ENCODE measurements at regions not wholly inside any gene's neighbourhood (a gene's known extent, or its start where the extent isn't known, plus 50 kb on each side); places are given as distances from the start of the nearest gene placed in this dataset.

- Mint-ChIP-seq H3K27ac (no peak overlapping the region), H3K36me3 (ENCODE audit: low read depth) (no peaks in the 10 kb centered on the region), H3K4me3 (no peak overlapping the region), H3K27me3 (ENCODE audit: low read depth, poor library complexity) (no peaks in the 10 kb centered on the region), H3K9me3 (peaks cover 41% of the 10 kb centered on the region), H3K4me1 (no peaks in the 10 kb centered on the region)
- TF ChIP-seq CTCF (IDR thresholded peaks at IDR 0.05): no peak
- no peak for DNase-seq
Observed at GRCh38 chrX:114087543-114087942, 496.3 kb upstream of the HTR2C start.

DNA sequence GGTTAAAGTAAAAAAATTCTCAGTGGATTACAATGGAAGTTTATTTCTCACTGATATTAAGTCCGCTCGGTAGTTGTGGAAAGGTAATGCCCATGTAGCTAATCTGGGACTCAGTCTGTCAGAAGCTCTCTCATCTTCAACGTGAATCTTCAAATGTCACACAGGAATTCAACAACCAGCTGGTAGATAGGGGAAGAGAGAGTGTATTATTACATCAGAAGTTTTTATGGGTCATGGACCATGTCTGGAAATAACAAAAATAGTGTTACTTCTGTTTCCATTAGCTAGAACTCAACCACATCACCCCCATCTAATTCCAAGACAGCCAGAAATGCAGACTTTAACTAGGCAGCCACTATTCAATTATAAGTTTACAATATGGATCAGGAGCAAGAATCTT is 506.1 kb upstream of the HTR2C start:
- no peak for DNase-seq
- Mint-ChIP-seq H3K27me3 (ENCODE audit: low read depth, poor library complexity) (no peaks in the 10 kb centered on the region), H3K4me1 (no peaks in the 10 kb centered on the region), H3K36me3 (ENCODE audit: low read depth) (no peaks in the 10 kb centered on the region), H3K27ac (no peak overlapping the region), H3K4me3 (no peak overlapping the region), H3K9me3 (no peaks in the 10 kb centered on the region)
- TF ChIP-seq CTCF (IDR thresholded peaks at IDR 0.05): no peak

DNA sequence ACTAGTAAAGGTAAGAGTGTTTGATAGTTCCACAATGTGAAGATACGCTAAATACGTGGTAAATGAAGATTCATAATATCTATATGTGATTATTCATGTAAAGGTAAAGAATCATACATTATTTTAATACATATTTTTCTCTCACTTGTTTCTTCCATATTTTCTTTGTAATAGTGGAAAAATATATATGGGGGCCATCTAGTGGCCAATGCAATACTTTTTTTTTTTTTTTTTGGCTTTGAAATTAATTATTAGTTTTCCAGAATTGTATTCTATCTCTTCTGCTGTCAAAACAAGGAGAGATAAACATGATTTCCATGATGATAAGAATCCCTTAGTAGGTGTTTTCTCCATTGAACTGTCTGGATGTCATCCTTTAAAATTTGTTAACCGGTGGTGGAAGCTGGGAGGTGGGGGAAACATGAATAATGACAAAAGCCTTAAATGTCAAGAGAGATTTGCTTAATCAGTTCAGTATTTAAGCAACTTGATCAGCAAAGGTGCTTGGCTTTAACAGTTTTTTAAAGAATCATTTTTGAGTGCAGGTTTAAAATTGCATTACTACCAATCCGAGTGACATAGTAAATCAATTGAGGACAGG is 508.7 kb upstream of the HTR2C start:
- Mint-ChIP-seq H3K4me3 (no peak overlapping the region), H3K36me3 (ENCODE audit: low read depth) (no peaks in the 10 kb centered on the region), H3K4me1 (no peaks in the 10 kb centered on the region), H3K9me3 (peaks cover 4% of the 10 kb centered on the region), H3K27ac (no peak overlapping the region), H3K27me3 (ENCODE audit: low read depth, poor library complexity) (no peaks in the 10 kb centered on the region)
- DNase-seq: no peak
- TF ChIP-seq CTCF (IDR thresholded peaks at IDR 0.05): peak; percentile 56

GRCh38 chrX:114073926-114074325 is 510.0 kb upstream of the HTR2C start:
- DNase-seq: no peak
- no peak for TF ChIP-seq CTCF (IDR thresholded peaks at IDR 0.05)
- H3K36me3 Mint-ChIP-seq (ENCODE audit: low read depth): no peaks in the 10 kb centered on the region
- no peaks in the 10 kb centered on the region for H3K27me3 Mint-ChIP-seq (ENCODE audit: low read depth, poor library complexity)
- H3K4me1 Mint-ChIP-seq: no peaks in the 10 kb centered on the region
- H3K9me3 Mint-ChIP-seq: peaks cover 4% of the 10 kb centered on the region
- no peak overlapping the region for H3K4me3 Mint-ChIP-seq
- H3K27ac Mint-ChIP-seq: no peak overlapping the region

- DNase-seq: no peak
- H3K4me3 Mint-ChIP-seq: no peak overlapping the region
- peaks cover 4% of the 10 kb centered on the region for H3K9me3 Mint-ChIP-seq
- H3K27ac Mint-ChIP-seq: no peak overlapping the region
- no peaks in the 10 kb centered on the region for H3K4me1 Mint-ChIP-seq
- H3K27me3 Mint-ChIP-seq (ENCODE audit: low read depth, poor library complexity): no peaks in the 10 kb centered on the region
- TF ChIP-seq CTCF (IDR thresholded peaks at IDR 0.05): no peak
- H3K36me3 Mint-ChIP-seq (ENCODE audit: low read depth): no peaks in the 10 kb centered on the region
Observed at GRCh38 chrX:114071412-114071811, 512.5 kb upstream of the HTR2C start.

DNA sequence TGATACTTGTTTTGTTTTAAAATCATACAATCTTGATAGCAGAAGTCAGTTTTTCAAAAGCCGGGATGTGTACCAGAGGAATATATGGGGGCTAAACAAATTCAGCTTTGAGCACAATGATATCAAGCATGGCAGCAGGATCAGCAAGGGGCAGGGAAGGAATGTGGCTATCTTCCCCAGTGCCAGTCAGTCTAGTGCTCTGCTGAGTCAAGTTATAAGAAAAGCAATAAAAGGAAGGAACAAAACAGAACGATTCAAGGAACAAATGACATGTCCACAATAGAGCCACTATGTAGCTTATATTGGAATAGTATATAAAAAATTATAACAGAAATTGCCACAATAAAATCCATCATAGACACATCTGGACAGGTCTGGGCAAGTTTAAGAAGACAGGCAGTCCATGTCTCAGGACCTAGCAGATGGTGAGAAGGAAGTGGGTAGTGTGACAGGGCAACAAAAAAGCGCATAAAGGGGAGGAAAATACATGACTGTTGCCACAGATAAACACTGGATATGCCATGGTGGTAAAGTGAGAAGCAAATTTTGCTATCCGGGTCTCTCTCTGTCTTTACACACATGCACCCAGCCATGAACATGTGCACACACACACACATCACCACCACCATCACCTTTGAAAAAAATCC is 518.2 kb upstream of the HTR2C start:
- no peaks in the 10 kb centered on the region for H3K9me3 Mint-ChIP-seq

More for the DNA sequence above, 518.2 kb upstream of the HTR2C start:
- no peak for TF ChIP-seq CTCF (IDR thresholded peaks at IDR 0.05)
- no peak overlapping the region for H3K4me3 Mint-ChIP-seq
- H3K27ac Mint-ChIP-seq: no peak overlapping the region
- no peaks in the 10 kb centered on the region for H3K36me3 Mint-ChIP-seq (ENCODE audit: low read depth)
- H3K27me3 Mint-ChIP-seq (ENCODE audit: low read depth, poor library complexity): no peaks in the 10 kb centered on the region
- H3K4me1 Mint-ChIP-seq: no peaks in the 10 kb centered on the region
- no peak for DNase-seq
